Tibial nerve (tissue), 4 donors: ENCODE measurements at regions not wholly inside any gene's neighbourhood (a gene's known extent, or its start where the extent isn't known, plus 50 kb on each side); places are given as distances from the start of the nearest gene placed in this dataset.
"Not testable (repeated sequence)": the region's sequence is repeated elsewhere in the genome, so short reads cannot be mapped to it uniquely, and the experiment has no call there.

ENCODE experiments used
- DNase-seq, 2 donors: peaks; one replicate each; pipeline ENCODE4 v3.0.0-alpha.2; 2019; ENCODE audit warnings: low spot score in 2 of 2
- H3K27ac ChIP-seq, 4 donors: fragments of 200-600 bp; sonication (generic) in 3 of 4; one replicate each; pipeline ENCODE4 v1.5.1; 2017 to 2019; ENCODE audit warnings: mild to moderate bottlenecking in 1 of 4
- H3K27me3 ChIP-seq, 2 donors: fragments of 200-600 bp; sonication (generic) in 1 of 2; one replicate each; pipeline versions ENCODE4 v1.5.1 to v1.6.0; 2017 to 2019
- H3K36me3 ChIP-seq, 3 donors: fragments of 200-600 bp; sonication (generic); one replicate each; pipeline ENCODE4 v1.5.1; 2018 to 2019
- H3K4me1 ChIP-seq, 4 donors: fragments of 200-600 bp; sonication (generic) in 3 of 4; one replicate each; pipeline ENCODE4 v1.5.1; 2017 to 2019
- H3K4me3 ChIP-seq, 4 donors: fragments of 200-600 bp; sonication (generic) in 3 of 4; one replicate each; pipeline ENCODE4 v1.5.1; 2017 to 2019; ENCODE audit warnings: mild to moderate bottlenecking in 1 of 4, moderate library complexity in 1 of 4
- H3K9me3 ChIP-seq, 4 donors: fragments of 200-600 bp; sonication (generic) in 3 of 4; one replicate each; pipeline ENCODE4 v1.5.1; 2017 to 2019
- CTCF ChIP-seq, 5 experiments: fragments of 200-600 bp in 3 of 5; fragments of 450-650 bp in 2 of 5; sonication (generic) in 3 of 5; IDR thresholded peaks; one replicate each; pipeline ENCODE4 v1.5.1; 2016 to 2019; ENCODE audit warnings: antibody characterized with exemption in 5 of 5, mild to moderate bottlenecking in 3 of 5, moderate library complexity in 2 of 5
- EP300 ChIP-seq, 2 donors: sonication (generic); formaldehyde crosslinking; IDR thresholded peaks; one replicate each; pipeline ENCODE4 v1.6.1; 2017; ENCODE audit warnings: antibody characterized with exemption in 2 of 2, mild to moderate bottlenecking in 1 of 2
- POLR2A ChIP-seq, 2 donors: fragments of 450-650 bp; IDR thresholded peaks; one replicate each; pipeline ENCODE4 v1.6.1; 2017; ENCODE audit warnings: antibody characterized with exemption in 2 of 2, mild to moderate bottlenecking in 2 of 2, moderate library complexity in 2 of 2
- WGBS, 2 donors: methylation state at CpG; one replicate each; pipeline ENCODE4 v1.1.5; 2018; 5-methylcytosine and 5-hydroxymethylcytosine counted together

- 91 to 95% methylated on average over 3 of the region's 3 CpGs for WGBS, 2 donors
- no peaks in the 10 kb centered on the region for H3K27me3 ChIP-seq
- H3K4me3 ChIP-seq: no peak overlapping the region
- no peak for DNase-seq
- no peaks in the 10 kb centered on the region for H3K36me3 ChIP-seq
- H3K9me3 ChIP-seq: no peaks in the 10 kb centered on the region
- no peaks in the 10 kb centered on the region for H3K4me1 ChIP-seq
- no peak overlapping the region for H3K27ac ChIP-seq
- no peak for TF ChIP-seq EP300 (IDR thresholded peaks at IDR 0.05)
- no peak for TF ChIP-seq CTCF (IDR thresholded peaks at IDR 0.05)
- no peak for TF ChIP-seq POLR2A (IDR thresholded peaks at IDR 0.05)
These were observed 689.2 kb upstream of the SLIT2 start for GRCh38 chr4:19562456-19562855.

- Histone ChIP-seq H3K4me3 (no peak overlapping the region), H3K27ac (no peak overlapping the region), H3K9me3 (no peaks in the 10 kb centered on the region), H3K36me3 (no peaks in the 10 kb centered on the region), H3K27me3 (no peaks in the 10 kb centered on the region), H3K4me1 (no peaks in the 10 kb centered on the region)
- whole genome bisulfite sequencing, 2 donors: 76 to 85% methylated on average over 2 of the region's 2 CpGs
- TF ChIP-seq CTCF (IDR thresholded peaks at IDR 0.05): no peak
- TF ChIP-seq POLR2A (IDR thresholded peaks at IDR 0.05): no peak
- no peak for DNase-seq
These were observed 694.5 kb upstream of the SLIT2 start for GRCh38 chr4:19557161-19557560.

- not testable (repeated sequence) for H3K36me3 ChIP-seq, H3K27me3 ChIP-seq, DNase-seq, H3K4me3 ChIP-seq, H3K9me3 ChIP-seq, H3K27ac ChIP-seq, H3K4me1 ChIP-seq
- WGBS, 2 donors: 87 to 90% methylated on average over 10 of the region's 10 CpGs
These were observed 695.4 kb upstream of the SLIT2 start for GRCh38 chr4:19556276-19556675.

GRCh38 chr4:19547463-19547862 lies 704.2 kb upstream of the SLIT2 start:
- H3K4me3 ChIP-seq: no peak overlapping the region
- H3K36me3 ChIP-seq: no peaks in the 10 kb centered on the region
- H3K9me3 ChIP-seq: no peaks in the 10 kb centered on the region
- 69 to 74% methylated on average over 2 of the region's 2 CpGs for WGBS, 2 donors
- no peak for DNase-seq
- no peaks in the 10 kb centered on the region for H3K27me3 ChIP-seq
- TF ChIP-seq POLR2A (IDR thresholded peaks at IDR 0.05) (no peak), EP300 (IDR thresholded peaks at IDR 0.05) (no peak), CTCF (IDR thresholded peaks at IDR 0.05) (no peak)
- H3K27ac ChIP-seq: no peak overlapping the region
- H3K4me1 ChIP-seq: no peaks in the 10 kb centered on the region

- H3K36me3 ChIP-seq: no peaks in the 10 kb centered on the region
- no peak for DNase-seq
- no peaks in the 10 kb centered on the region for H3K4me1 ChIP-seq
- H3K27ac ChIP-seq: no peak overlapping the region
- no peaks in the 10 kb centered on the region for H3K9me3 ChIP-seq
- no peak overlapping the region for H3K4me3 ChIP-seq
- H3K27me3 ChIP-seq: no peaks in the 10 kb centered on the region
- TF ChIP-seq EP300 (IDR thresholded peaks at IDR 0.05) (no peak), CTCF (IDR thresholded peaks at IDR 0.05) (no peak), POLR2A (IDR thresholded peaks at IDR 0.05) (no peak)
- WGBS, 2 donors: 82 to 85% methylated on average over 4 of the region's 4 CpGs
These were observed 707.1 kb upstream of the SLIT2 start for GRCh38 chr4:19544446-19545125.
